ENCODE measurements at regions not wholly inside any gene's neighbourhood (a gene's known extent, or its start where the extent isn't known, plus 50 kb on each side); places are given as distances from the start of the nearest gene placed in this dataset.

- DNase-seq (ENCODE audit: low read depth, low spot score) (no peak), ATAC-seq (no peak), FAIRE-seq (no peak)
- WGBS (ENCODE audit: insufficient coverage, insufficient replicate concordance, low lambda C conversion rate, missing lambda C conversion rate): 50% methylated on average over 6 of the region's 6 CpGs
- Histone ChIP-seq H3K79me2 (ENCODE audit: control insufficient read depth, insufficient read depth, low read length) (no peaks in the 10 kb centered on the region), H3K9me3 (replicated peaks; ENCODE audit: control insufficient read depth, insufficient read depth, low read length) (no peaks in the 10 kb centered on the region), H3K9ac (ENCODE audit: control insufficient read depth, insufficient read depth, low read length) (no peak overlapping the region), H3K36me3 (ENCODE audit: control insufficient read depth in 2 of 2, insufficient read depth in 2 of 2, low read length in 1 of 2) (no peaks in the 10 kb centered on the region), H3K4me1 (ENCODE audit: control insufficient read depth, insufficient read depth, low read length) (no peaks in the 10 kb centered on the region), H2AFZ (ENCODE audit: control insufficient read depth, low read depth, low read length) (no peak overlapping the region), H3K27me3 (replicated peaks in 1 of 2; ENCODE audit: control insufficient read depth in 2 of 2, insufficient read depth in 2 of 2, low read length in 1 of 2) (no peaks in the 10 kb centered on the region), H3K27ac (ENCODE audit: control insufficient read depth, insufficient read depth) (no peak overlapping the region), H4K20me1 (ENCODE audit: control insufficient read depth, insufficient read depth) (no peaks in the 10 kb centered on the region), H3K4me2 (ENCODE audit: control insufficient read depth, insufficient read depth) (no peak overlapping the region), H3K4me3 (no peak overlapping the region)
- RAD21 ChIA-PET (ENCODE audit: unreplicated experiment): no interaction called here
- SMC1A ChIA-PET (ENCODE audit: uncharacterized antibody, unreplicated experiment): interaction anchor here (1.8 kb wide), 1 partner anchor 22 kb away, joined by 4 read pairs; no protein-coding TSS in a partner anchor
- in situ Hi-C loops (cut with MboI): no loop called here
- intact Hi-C loops (cut with micrococcal nuclease; ENCODE audit: unreplicated experiment): no loop called here
- POLR2A ChIA-PET: no interaction called here
- BruUV-seq (replicated peaks): no TSS peak
- CTCF ChIA-PET: interaction anchor here (1.0 kb wide), 1 partner anchor 185 kb away, joined by 3 read pairs; no protein-coding TSS in a partner anchor
- TF ChIP-seq CBX3 (IDR thresholded peaks at IDR 0.05; ENCODE audit: borderline replicate concordance, low read depth): no peak
- TF ChIP-seq TAF1 (IDR thresholded peaks at IDR 0.05; ENCODE audit: borderline replicate concordance, low read depth, low read length): no peak
- TF ChIP-seq, protein P1, sequence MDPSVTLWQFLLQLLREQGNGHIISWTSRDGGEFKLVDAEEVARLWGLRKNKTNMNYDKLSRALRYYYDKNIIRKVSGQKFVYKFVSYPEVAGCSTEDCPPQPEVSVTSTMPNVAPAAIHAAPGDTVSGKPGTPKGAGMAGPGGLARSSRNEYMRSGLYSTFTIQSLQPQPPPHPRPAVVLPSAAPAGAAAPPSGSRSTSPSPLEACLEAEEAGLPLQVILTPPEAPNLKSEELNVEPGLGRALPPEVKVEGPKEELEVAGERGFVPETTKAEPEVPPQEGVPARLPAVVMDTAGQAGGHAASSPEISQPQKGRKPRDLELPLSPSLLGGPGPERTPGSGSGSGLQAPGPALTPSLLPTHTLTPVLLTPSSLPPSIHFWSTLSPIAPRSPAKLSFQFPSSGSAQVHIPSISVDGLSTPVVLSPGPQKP (IDR thresholded peaks at IDR 0.05; ENCODE audit: low read depth, low read length): no peak
- TF ChIP-seq, protein P2, sequence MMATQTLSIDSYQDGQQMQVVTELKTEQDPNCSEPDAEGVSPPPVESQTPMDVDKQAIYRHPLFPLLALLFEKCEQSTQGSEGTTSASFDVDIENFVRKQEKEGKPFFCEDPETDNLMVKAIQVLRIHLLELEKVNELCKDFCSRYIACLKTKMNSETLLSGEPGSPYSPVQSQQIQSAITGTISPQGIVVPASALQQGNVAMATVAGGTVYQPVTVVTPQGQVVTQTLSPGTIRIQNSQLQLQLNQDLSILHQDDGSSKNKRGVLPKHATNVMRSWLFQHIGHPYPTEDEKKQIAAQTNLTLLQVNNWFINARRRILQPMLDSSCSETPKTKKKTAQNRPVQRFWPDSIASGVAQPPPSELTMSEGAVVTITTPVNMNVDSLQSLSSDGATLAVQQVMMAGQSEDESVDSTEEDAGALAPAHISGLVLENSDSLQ (IDR thresholded peaks at IDR 0.05): no peak
- no peak for TF ChIP-seq EP300 (IDR thresholded peaks at IDR 0.05; ENCODE audit: borderline replicate concordance in 1 of 2, control insufficient read depth in 1 of 2, low read depth in 2 of 2, low read length in 2 of 2)
- TF ChIP-seq MAX (IDR thresholded peaks at IDR 0.05; ENCODE audit: low read depth, low read length): no peak
- no peak for TF ChIP-seq STAT3 (IDR thresholded peaks at IDR 0.05; ENCODE audit: low read depth, low read length)
- no peak for TF ChIP-seq WRNIP1 (IDR thresholded peaks at IDR 0.05; ENCODE audit: borderline replicate concordance, low read depth, low read length)
- no peak for TF ChIP-seq STAT1 (conservative IDR thresholded peaks at IDR 0.05)
- TF ChIP-seq, protein P3, sequence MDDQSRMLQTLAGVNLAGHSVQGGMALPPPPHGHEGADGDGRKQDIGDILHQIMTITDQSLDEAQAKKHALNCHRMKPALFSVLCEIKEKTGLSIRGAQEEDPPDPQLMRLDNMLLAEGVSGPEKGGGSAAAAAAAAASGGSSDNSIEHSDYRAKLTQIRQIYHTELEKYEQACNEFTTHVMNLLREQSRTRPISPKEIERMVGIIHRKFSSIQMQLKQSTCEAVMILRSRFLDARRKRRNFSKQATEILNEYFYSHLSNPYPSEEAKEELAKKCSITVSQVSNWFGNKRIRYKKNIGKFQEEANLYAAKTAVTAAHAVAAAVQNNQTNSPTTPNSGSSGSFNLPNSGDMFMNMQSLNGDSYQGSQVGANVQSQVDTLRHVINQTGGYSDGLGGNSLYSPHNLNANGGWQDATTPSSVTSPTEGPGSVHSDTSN (IDR thresholded peaks at IDR 0.05; ENCODE audit: insufficient replicate concordance, low read depth, low read length): no peak
- TF ChIP-seq MTA2 (IDR thresholded peaks at IDR 0.05; ENCODE audit: low read depth): no peak
- no peak for TF ChIP-seq CEBPB (IDR thresholded peaks at IDR 0.05; ENCODE audit: borderline replicate concordance in 1 of 2, low read depth in 2 of 2, low read length in 2 of 2)
- no peak for TF ChIP-seq REST (IDR thresholded peaks at IDR 0.05; ENCODE audit: low read depth, low read length)
- no peak for TF ChIP-seq ZNF207 (IDR thresholded peaks at IDR 0.05; ENCODE audit: borderline replicate concordance)
- no peak for TF ChIP-seq TCF12 (IDR thresholded peaks at IDR 0.05; ENCODE audit: low read depth, low read length)
- no peak for TF ChIP-seq ZNF622 (IDR thresholded peaks at IDR 0.05)
- no peak for TF ChIP-seq RCOR1 (conservative IDR thresholded peaks at IDR 0.05; ENCODE audit: low read depth, low read length)
- no peak for TF ChIP-seq MEF2B (IDR thresholded peaks at IDR 0.05; ENCODE audit: partially characterized antibody, poor library complexity, severe bottlenecking)
Measured at GRCh38 chr5:135644816-135645215, 66.0 kb upstream of the CXCL14 start.

Data from GM12878 (cell line).